ENCODE measurements at regions not wholly inside any gene's neighbourhood (a gene's known extent, or its start where the extent isn't known, plus 50 kb on each side); places are given as distances from the start of the nearest gene placed in this dataset.
"Not testable (repeated sequence)": the region's sequence is repeated elsewhere in the genome, so short reads cannot be mapped to it uniquely, and the experiment has no call there.

DNA sequence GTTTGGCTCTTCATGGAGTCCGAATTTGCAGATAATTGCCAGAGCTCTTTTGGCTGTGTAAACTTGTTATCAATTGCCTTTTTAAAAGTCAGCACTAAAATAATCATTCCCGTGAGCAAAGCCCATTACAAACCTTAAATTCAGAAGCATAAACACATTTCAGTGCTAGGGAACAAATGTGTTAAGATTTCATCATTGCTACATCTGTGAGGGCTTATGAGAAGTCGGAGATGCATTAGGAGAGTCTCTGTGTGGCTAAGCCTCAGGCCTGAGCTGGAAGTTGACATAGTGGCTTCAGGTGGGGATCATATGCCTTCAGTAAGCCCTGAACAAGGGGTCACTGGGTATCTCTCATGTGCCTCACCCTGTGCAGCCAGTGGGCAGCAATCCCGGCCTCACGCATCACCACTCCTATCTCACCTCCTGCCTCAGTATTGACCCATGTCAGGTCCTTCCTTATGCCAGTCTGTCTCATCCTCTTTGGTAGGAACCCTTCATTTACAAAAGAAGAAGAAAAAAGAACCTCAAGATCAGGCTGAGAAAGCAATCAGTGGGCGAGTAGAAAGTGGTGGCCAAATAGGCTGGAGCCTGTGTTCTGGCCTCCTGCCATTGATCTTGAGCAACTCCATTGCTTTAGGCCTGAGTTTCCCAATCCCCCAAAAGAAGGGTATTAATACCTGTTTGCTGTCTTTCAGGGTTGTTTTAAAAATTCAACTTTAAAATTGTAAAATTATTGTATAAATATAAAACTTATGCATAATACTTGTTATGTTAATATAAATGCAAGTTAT, 233.5 kb downstream of the IL20RB start:
- no peak for DNase-seq
- 73 to 83% methylated on average over 6 of the region's 6 CpGs for WGBS, 2 donors
- Histone ChIP-seq H3K9me3 (no peaks in the 10 kb centered on the region), H3K36me3 (ENCODE audit: low read depth, missing control alignments) (no peaks in the 10 kb centered on the region), H3K4me3 (no peak overlapping the region), H3K27me3 (no peaks in the 10 kb centered on the region), H3K27ac (no peak overlapping the region), H3K4me1 (no peaks in the 10 kb centered on the region)
- intact Hi-C loops (cut with DNase I; ENCODE audit: low total_unique reads), result no loop called here
- TF ChIP-seq CTCF (IDR thresholded peaks at IDR 0.05) (no peak), POLR2A (IDR thresholded peaks at IDR 0.05) (no peak)

- Histone ChIP-seq H3K9me3 (no peaks in the 10 kb centered on the region), H3K4me1 (no peaks in the 10 kb centered on the region), H3K36me3 (ENCODE audit: low read depth, missing control alignments) (no peaks in the 10 kb centered on the region), H3K27ac (no peak overlapping the region), H3K27me3 (no peaks in the 10 kb centered on the region), H3K4me3 (no peak overlapping the region)
- TF ChIP-seq POLR2A (IDR thresholded peaks at IDR 0.05) (no peak), CTCF (IDR thresholded peaks at IDR 0.05) (no peak)
- 72 to 80% methylated on average over 8 of the region's 8 CpGs for WGBS, 2 donors
- intact Hi-C loops (cut with DNase I; ENCODE audit: low total_unique reads), result no loop called here
- no peak for DNase-seq
Measured at GRCh38 chr3:137191951-137192350, 234.2 kb downstream of the IL20RB start.

GRCh38 chr3:137194301-137194700, 236.5 kb downstream of the IL20RB start:
- TF ChIP-seq CTCF (IDR thresholded peaks at IDR 0.05), result no peak
- TF ChIP-seq POLR2A (IDR thresholded peaks at IDR 0.05), result no peak
- 79 to 82% methylated on average over 4 of the region's 4 CpGs for WGBS, 2 donors
- no peaks in the 10 kb centered on the region for H3K4me1 ChIP-seq

DNA sequence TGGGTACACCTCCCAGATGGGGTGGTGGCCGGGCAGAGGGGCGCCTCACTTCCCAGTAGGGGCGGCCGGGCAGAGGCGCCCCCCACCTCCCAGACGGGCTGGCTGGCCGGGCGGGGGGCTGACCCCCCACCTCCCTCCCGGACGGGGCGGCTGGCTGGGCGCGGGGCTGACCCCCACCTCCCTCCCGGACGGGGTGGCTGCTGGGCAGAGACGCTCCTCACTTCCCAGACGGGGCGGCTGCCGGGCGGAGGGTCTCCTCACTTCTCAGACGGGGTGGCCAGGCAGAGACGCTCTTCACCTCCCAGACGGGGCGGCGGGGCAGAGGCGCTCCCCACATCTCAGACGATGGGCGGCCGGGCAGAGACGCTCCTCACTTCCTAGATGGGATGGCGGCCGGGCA, 240.6 kb downstream of the IL20RB start:
- H3K36me3 ChIP-seq (ENCODE audit: low read depth, missing control alignments); H3K4me3 ChIP-seq; H3K27me3 ChIP-seq; H3K27ac ChIP-seq; DNase-seq; H3K9me3 ChIP-seq; H3K4me1 ChIP-seq; intact Hi-C loops (cut with DNase I; ENCODE audit: low total_unique reads): not testable (repeated sequence)
- WGBS, 2 donors, result 87 to 100% methylated on average over 8 to 12 of the region's 32 CpGs

More at GRCh38 chr3:137194301-137194700, 236.5 kb downstream of the IL20RB start:
- Histone ChIP-seq H3K36me3 (ENCODE audit: low read depth, missing control alignments) (no peaks in the 10 kb centered on the region), H3K27ac (no peak overlapping the region), H3K9me3 (no peaks in the 10 kb centered on the region), H3K27me3 (no peaks in the 10 kb centered on the region), H3K4me3 (no peak overlapping the region)
- intact Hi-C loops (cut with DNase I; ENCODE audit: low total_unique reads), result no loop called here
- DNase-seq, result no peak

GRCh38 chr3:137199678-137200077, 241.9 kb downstream of the IL20RB start:
- H3K4me1 ChIP-seq, result no peaks in the 10 kb centered on the region
- no peak overlapping the region for H3K4me3 ChIP-seq
- no peak for DNase-seq
- no peaks in the 10 kb centered on the region for H3K27me3 ChIP-seq
- no peaks in the 10 kb centered on the region for H3K36me3 ChIP-seq (ENCODE audit: low read depth, missing control alignments)
- intact Hi-C loops (cut with DNase I; ENCODE audit: low total_unique reads), result no loop called here
- no peak for TF ChIP-seq CTCF (IDR thresholded peaks at IDR 0.05)
- TF ChIP-seq POLR2A (IDR thresholded peaks at IDR 0.05), result no peak
- no peak overlapping the region for H3K27ac ChIP-seq
- no peaks in the 10 kb centered on the region for H3K9me3 ChIP-seq
